NCI-H187 treated with DMSO at 0.1 percent for 48 hours (cell line): ENCODE measurements at regions not wholly inside any gene's neighbourhood (a gene's known extent, or its start where the extent isn't known, plus 50 kb on each side); places are given as distances from the start of the nearest gene placed in this dataset.

Experiments
- DNase-seq: peaks from one replicate; lab custom pipeline; 2025; lab: John Stamatoyannopoulos, UW

- DNase-seq, result no peak
These were observed 1154.2 kb upstream of the TENM4 start for GRCh38 chr11:80595011-80595410.

DNA sequence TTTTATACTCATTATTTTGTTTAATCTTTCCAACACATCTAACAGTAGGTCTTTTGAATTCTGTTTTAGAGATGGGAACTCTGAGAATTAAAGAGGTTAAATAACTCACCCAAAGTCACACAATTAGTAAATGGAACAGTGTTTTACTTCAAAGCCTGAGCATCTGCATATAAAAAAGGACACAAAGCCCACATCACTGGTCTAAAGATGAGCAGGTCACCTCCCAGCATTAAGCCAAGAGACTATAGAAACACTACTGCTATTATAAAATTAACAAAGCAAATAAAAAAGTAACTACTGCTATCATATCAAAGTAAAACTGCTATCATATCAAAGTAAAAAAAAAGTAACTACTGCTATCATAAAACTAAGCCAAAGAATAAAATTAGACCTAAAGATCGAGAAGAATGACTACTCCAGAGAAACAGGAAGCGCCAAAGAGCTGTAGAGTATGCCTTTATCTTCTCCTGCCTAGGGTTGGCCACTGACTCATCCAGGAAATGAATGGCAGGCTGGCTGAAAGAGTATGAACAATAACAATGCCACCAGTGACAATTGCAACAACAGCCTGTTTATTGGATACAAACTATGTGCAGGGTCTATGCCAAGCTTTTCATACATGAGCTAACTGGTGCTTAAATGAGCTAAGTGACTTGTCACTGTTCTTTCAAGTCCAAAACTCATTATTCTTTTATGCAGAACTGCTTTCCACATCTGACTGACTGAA, 1153.0 kb upstream of the TENM4 start:
- DNase-seq, result no peak

GRCh38 chr11:80592546-80592945, 1151.7 kb upstream of the TENM4 start:
- DNase-seq, result no peak

GRCh38 chr11:80587906-80588305, 1147.1 kb upstream of the TENM4 start:
- no peak for DNase-seq

- no peak for DNase-seq
These were observed 1145.6 kb upstream of the TENM4 start for GRCh38 chr11:80586464-80586863.

- no peak for DNase-seq
These were observed 1143.8 kb upstream of the TENM4 start for GRCh38 chr11:80584661-80585060.

- no peak for DNase-seq
These were observed 1129.0 kb upstream of the TENM4 start for GRCh38 chr11:80569832-80570231.

DNA sequence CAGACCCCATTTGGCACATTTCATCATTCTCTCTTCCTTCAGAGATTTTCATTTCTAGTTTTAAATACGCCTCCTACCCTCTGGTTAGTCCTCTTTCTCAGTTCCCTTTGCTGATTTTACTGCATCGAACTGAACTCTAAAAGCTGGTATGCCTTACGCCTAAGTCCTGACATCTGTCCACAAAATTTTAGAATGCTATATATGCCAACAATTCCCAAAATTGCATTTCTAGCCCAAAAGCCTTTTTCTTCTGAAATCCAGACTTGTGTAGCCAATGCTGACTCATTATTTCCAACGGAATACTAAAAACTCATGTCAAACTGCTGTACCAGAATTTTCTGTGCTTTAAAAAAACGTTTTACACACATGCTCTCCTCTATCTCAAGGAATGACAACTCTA, 1124.4 kb upstream of the TENM4 start:
- no peak for DNase-seq

- DNase-seq, result no peak
These were observed 1121.8 kb upstream of the TENM4 start for GRCh38 chr11:80562523-80563125.

DNA sequence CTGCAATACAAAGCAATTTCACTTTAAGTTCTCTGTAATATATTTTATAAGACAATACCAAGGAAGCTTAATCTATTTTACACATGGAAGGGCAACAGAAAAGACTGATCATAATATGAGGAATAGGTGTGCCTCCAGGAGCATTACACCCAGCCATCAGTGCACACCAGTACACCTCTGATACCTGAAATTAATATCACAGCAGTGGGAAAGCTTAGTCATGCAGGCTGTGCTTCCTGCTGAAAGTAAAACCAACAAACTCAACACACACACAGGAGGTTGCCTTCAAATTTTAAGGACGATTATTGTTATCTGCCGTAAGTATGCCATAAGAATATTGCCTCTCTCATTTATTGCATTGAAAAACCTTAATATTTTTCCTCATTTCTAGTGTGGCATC, 1119.1 kb upstream of the TENM4 start:
- no peak for DNase-seq

DNA sequence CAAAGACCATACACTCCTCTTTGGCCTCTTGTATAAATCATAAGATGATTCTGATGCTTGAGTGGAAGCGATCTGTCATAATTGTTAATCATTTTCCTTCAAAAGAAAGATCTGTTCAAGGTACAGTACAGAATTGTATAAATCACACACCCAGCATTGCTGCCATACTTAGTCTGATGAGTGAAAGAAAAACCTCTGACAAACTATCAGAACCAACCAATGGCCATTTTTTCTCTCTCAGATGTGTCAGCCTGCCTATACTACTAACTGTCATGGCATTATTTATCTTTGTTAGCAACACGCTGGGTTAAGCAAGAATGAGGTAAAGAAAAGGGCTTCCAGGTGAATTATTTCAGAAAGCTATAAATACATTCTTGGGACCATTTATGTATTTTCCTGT, 1112.7 kb upstream of the TENM4 start:
- no peak for DNase-seq

GRCh38 chr11:80542704-80543103, 1101.9 kb upstream of the TENM4 start:
- DNase-seq, result no peak

GRCh38 chr11:80538040-80538439, 1097.2 kb upstream of the TENM4 start:
- DNase-seq, result no peak

DNA sequence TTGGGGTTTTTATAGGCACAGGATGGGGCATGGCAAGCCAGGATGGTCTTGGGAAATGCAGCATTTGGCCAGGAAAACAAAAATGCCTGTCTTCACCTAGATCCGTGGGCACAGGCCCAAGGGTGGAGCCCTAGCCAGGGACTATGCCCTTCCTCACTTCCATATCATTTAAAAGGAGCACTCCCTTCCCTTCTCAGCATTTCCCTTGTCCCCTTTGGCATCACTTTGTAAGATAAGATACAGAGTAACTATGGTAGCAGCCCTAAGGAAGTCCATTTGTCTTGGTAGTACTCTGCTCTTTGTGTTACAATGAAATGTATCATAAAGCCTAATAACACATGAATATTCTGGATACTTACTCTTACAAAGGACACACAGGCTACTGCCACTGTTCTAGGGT, 1092.6 kb upstream of the TENM4 start:
- no peak for DNase-seq

- no peak for DNase-seq
These were observed 1091.9 kb upstream of the TENM4 start for GRCh38 chr11:80532633-80533232.

DNA sequence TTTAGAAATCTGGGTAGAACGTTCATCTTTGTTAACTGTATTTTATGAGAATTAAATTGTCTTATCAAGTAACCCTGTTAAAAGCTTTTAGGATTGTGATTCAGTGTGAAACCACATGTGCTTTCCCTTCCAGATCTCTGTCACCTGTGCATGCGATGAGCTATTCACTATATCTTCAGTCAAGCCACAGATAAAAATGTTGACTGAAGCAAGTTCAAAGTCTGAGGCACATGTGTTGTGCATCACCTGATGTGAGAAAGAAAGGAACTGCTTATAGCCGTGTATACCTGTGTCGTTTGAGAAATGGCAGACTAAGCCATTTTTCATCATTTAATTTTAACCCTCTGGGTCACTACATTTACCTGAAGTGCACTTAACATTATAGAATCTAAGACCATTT, 1088.9 kb upstream of the TENM4 start:
- DNase-seq, result no peak

DNA sequence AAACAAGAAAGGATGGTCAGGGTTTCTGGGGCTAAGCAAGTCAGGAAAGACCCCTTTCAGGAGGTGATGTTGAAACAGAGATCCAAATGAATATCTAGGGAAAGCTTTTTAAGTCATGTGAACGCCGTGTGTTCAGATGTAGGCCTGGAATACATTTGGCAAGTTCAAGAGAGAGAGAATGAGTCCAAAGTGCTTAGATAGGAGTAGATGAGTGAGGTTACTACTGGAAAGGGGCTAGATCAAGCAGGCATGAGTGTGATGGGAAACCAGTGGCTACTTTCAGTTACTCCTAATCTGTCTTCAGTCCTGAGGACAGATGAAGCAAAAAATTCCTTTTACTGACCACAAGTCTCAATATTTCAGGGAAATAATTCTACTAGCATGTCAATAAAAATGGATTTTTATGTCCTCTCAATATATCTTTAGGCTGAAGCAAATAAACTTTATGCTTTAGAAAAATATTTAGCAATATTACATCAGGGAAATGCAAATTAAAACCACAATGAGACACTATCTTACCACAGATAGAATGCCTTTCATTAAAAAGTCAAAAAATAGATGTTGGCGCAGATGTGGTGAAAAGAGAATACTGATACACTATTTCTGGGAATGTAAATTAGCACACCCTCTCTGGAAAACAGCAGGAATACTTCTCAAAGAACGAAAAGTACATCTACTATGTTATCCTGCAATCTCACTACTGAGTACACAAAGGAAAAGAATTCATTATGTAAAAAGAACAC, 1085.0 kb upstream of the TENM4 start:
- no peak for DNase-seq

DNA sequence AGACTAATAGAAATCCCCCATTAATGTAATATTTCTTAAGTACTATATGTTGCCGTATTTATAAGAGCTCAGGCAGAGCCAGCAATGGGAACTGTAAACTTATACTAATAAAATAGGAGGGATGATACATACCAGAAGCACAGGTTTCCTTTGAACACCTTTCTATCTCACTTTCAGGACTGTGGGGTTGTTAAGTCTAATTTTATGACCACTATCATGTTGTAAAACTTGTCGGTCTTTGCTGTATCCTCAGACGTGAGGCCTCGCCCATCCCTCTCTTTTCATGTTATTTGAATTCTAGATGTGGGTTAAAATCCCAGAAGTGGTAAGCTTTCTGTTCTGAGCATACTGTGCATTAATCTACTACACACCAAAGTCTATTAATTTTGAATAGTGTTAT, 1083.5 kb upstream of the TENM4 start:
- no peak for DNase-seq

- no peak for DNase-seq
These were observed 1082.2 kb upstream of the TENM4 start for GRCh38 chr11:80523057-80523456.

DNA sequence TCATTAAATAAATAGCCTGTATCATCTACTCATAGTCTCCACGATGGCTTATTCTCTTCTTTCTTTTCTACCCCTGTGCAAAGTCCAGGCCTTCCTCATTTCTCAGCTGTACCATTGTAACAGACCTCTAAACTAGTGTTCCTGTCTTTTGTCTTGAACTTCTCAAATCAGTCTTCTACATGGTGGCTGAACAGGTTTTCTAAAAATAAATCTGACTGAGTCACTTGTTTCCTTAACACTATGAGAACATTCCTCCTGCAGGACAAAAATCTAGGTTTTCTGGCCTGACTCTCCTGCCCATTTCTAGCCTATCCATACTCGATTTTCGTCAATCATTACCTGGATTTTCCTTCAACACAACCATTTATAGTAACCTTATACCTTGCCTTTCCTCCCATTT, 1080.8 kb upstream of the TENM4 start:
- no peak for DNase-seq

- DNase-seq, result no peak
These were observed 1079.7 kb upstream of the TENM4 start for GRCh38 chr11:80520507-80520887.

DNA sequence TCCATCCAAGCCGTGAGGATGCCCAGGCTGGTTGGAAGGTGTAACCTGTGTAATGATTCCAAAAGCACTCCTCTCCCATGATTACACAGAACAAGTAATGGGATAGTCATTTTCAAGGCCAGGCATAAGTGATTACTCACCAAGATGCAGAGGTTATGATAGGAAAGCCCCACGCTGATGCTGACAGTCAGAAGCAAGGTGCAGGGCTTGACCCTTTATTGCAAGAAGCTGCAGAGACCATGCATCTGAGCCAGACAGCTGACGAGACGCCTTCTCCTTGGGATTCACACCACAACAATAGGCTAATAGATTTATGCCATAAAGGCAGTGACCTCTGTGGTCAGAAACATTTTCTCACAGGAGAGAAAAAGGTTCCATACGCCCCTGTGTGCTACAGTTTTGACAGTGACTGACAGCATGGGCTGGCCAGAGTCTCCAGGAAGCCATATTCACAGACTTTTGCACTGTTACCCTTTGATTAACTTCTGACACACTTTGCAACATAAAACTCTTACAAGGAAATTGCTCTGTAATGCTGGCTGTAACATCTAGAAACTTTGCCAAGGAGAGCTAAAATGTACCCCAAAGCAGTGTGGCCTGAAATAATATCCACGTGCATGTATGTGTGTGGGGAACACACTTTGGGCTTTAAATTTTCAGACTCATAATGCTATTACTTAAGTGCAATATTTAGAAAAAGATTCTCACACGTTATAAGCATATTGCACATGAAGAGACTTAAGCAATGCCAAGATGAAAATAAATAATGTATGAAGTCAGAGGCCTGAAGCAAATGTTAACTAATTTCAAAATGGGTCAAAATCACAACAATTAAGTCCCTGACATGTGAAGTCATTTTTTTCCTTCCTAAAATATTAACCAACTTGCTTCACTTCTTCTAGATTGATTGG, 1079.0 kb upstream of the TENM4 start:
- DNase-seq, result no peak
